Urothelium cell line (cell line): ENCODE measurements at regions not wholly inside any gene's neighbourhood (a gene's known extent, or its start where the extent isn't known, plus 50 kb on each side); places are given as distances from the start of the nearest gene placed in this dataset.

Source experiments
- DNase-seq: peaks from one replicate; pipeline ENCODE4 v3.0.0; 2011; ENCODE audit warnings: low spot score, mixed read lengths
- FAIRE-seq: peaks from 2 replicates; lab custom pipeline; 2011; peaks lifted over from hg19 to GRCh38; lab: Jason Lieb, UNC

GRCh38 chr1:14543191-14543840, 55.2 kb upstream of the KAZN start:
- DNase-seq (no peak), FAIRE-seq (peak; percentile 44)

DNA sequence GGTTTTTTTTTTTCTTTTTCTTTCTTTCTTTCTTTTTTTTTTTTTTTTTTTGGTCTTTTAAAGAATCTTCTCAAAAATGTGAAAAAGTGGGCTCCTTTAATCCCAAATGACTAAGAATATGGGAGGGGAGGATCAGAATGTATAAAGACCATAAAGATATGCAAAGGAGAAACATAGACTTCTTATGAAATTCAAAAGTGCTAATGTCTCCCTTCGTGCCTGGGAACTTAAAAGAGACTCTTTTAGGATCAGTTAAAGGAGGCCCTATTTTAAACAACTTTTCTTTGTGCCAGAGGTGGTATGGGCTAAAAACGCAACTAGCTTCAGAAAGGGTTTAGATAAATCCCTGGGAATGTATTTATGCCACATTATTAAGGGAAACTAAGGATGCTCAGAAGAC, 54.2 kb upstream of the KAZN start:
- DNase-seq = no peak
- no peak for FAIRE-seq

- no peak for FAIRE-seq
- no peak for DNase-seq
Observed at GRCh38 chr1:14545422-14546025, 53.0 kb upstream of the KAZN start.

DNA sequence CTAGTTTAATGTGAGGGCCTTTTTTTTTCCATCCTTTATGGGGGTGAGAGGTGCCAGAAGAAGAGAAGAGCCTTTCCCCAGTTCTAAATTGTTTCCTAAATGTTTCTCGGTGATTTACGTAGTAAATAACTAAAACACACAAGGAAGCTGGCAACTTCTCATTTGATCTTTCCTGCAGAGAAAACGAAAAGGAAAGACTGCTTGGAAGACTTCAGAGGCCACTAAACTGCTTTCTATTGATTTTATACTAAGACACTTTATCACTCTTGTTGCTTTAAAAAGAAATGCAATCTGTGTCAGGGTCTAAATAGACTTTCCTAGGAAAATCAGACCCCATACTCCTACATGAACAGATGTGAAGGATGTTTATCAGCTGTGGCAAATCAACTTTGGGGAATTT, 52.1 kb upstream of the KAZN start:
- FAIRE-seq = no peak
- DNase-seq = no peak
